ENCODE measurements at regions not wholly inside any gene's neighbourhood (a gene's known extent, or its start where the extent isn't known, plus 50 kb on each side); places are given as distances from the start of the nearest gene placed in this dataset.

DNA sequence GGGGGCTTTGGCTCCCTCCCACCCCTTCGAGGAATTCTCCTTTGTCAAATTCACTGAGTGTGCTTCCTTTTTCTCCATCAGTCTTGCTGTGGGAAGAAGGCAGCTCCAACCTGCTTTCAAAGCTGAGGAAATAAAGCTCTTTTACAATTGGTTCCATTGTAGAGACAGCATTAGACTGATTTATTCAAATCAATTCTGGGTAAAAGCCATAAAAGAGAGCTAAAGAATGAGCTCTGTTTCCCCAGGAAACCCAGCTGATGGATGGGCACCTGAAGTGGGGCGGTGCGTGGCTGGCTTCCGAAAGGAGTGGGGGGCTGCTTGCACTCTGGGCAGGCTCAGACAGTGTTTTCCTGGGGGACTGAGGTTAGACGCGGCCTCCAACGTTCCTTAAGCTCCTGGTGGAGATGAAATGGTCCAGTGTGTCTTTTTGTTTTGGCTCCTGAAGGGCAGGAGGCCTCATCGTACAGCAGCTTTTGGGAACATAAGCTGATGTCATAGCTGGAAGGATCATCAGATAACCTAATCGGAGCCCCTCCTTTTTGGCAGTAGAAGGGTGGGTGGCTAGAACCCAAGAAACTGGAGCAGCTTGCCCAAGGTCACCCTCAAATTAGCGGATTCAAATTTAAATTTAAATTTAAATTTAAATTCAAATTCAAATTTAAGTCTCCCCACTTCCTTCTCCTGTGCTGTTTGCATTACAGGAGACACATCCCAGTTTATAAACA lies 128.5 kb upstream of the EEF2KMT start:
- TF ChIP-seq EZH2phosphoT487 (IDR thresholded peaks at IDR 0.05; ENCODE audit: borderline replicate concordance, low read length): no peak
- TF ChIP-seq, protein P1, sequence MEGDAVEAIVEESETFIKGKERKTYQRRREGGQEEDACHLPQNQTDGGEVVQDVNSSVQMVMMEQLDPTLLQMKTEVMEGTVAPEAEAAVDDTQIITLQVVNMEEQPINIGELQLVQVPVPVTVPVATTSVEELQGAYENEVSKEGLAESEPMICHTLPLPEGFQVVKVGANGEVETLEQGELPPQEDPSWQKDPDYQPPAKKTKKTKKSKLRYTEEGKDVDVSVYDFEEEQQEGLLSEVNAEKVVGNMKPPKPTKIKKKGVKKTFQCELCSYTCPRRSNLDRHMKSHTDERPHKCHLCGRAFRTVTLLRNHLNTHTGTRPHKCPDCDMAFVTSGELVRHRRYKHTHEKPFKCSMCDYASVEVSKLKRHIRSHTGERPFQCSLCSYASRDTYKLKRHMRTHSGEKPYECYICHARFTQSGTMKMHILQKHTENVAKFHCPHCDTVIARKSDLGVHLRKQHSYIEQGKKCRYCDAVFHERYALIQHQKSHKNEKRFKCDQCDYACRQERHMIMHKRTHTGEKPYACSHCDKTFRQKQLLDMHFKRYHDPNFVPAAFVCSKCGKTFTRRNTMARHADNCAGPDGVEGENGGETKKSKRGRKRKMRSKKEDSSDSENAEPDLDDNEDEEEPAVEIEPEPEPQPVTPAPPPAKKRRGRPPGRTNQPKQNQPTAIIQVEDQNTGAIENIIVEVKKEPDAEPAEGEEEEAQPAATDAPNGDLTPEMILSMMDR (IDR thresholded peaks at IDR 0.05; ENCODE audit: low read depth, low read length, poor library complexity, severe bottlenecking): no peak
